ENCODE measurements at regions not wholly inside any gene's neighbourhood (a gene's known extent, or its start where the extent isn't known, plus 50 kb on each side); places are given as distances from the start of the nearest gene placed in this dataset.

DNA sequence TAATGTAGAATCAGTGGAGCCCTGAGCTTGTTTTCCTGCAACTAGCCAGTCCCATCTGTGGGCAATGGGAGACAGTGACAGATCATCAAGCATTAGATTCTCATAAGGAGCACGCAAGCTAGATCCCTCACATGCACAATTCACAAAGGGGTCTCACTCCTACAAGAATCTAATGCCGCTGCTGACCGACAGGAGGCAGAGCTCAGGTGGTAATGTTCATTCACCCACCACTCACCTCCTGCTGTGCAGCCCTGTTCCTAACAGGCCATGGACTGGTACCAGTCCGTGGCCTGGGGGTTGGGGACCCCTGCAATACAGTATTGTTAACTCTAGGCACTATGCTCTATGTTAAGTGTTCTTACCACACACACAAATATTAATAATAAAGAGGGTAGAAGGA is 362.8 kb downstream of the RBM26 start:
- no peak overlapping the region for H2AFZ ChIP-seq (ENCODE audit: low read depth, low read length)
- H4K20me1 ChIP-seq (ENCODE audit: insufficient read depth) = no peaks in the 10 kb centered on the region
- no peaks in the 10 kb centered on the region for H3K9me2 ChIP-seq (ENCODE audit: insufficient read depth, low read length)
- H3K79me2 ChIP-seq (replicated peaks; ENCODE audit: insufficient read depth, low read length) = no peaks in the 10 kb centered on the region
- no peaks in the 10 kb centered on the region for H3F3A ChIP-seq (ENCODE audit: insufficient read depth, low read length, poor library complexity, severe bottlenecking)
- no peaks in the 10 kb centered on the region for H3K9me3 ChIP-seq (ENCODE audit: low read length)
- H3K4me2 ChIP-seq (ENCODE audit: low read length) = no peak overlapping the region
- H3K9ac ChIP-seq (ENCODE audit: low read length) = no peak overlapping the region
- H3K4me3 ChIP-seq (ENCODE audit: low read length) = no peak overlapping the region
- TF ChIP-seq REST (IDR thresholded peaks at IDR 0.05; ENCODE audit: borderline replicate concordance) (no peak), RAD21 (conservative IDR thresholded peaks at IDR 0.05) (no peak), TAF1 (IDR thresholded peaks at IDR 0.05; ENCODE audit: low read depth) (no peak), EP300 (conservative IDR thresholded peaks at IDR 0.05; ENCODE audit: poor library complexity, severe bottlenecking) (no peak), POLR2AphosphoS5 (IDR thresholded peaks at IDR 0.05) (no peak), MXI1 (conservative IDR thresholded peaks at IDR 0.05; ENCODE audit: poor library complexity, severe bottlenecking) (no peak), EZH2 (IDR thresholded peaks at IDR 0.05; ENCODE audit: borderline replicate concordance, insufficient read depth, low read length, poor library complexity, severe bottlenecking) (no peak), SMC3 (conservative IDR thresholded peaks at IDR 0.05; ENCODE audit: poor library complexity) (no peak), CTCF (IDR thresholded peaks at IDR 0.05; ENCODE audit: poor library complexity, severe bottlenecking) (no peak)
- no peaks in the 10 kb centered on the region for H3K27me3 ChIP-seq (ENCODE audit: insufficient read depth, low read depth, low read length)
- no peak overlapping the region for H3K27ac ChIP-seq (ENCODE audit: low read length)
- no peaks in the 10 kb centered on the region for H3K36me3 ChIP-seq (ENCODE audit: insufficient read depth, low read length)

DNA sequence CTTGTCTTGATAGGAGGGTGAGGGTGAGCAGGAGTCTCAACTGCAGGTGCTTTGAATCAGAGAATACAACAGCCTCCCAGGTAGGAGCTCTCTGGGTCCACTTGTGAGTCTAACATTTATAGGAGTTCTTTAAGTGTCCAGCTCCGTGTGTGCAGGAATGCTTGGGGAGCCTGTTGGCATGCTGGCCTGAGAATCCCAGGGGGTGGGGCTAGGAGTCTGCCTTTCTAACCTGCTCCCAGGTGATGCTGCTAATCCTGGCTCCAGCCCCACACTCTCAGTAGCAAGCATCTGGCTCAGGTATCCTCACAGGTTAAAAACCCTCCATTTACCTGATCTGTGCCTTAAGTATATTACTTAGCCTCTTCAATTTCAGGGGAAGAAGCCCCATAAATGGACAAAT is 368.9 kb downstream of the RBM26 start:
- Histone ChIP-seq H3K79me2 (replicated peaks; ENCODE audit: insufficient read depth, low read length) (no peaks in the 10 kb centered on the region), H3K9ac (ENCODE audit: low read length) (no peak overlapping the region), H3K4me3 (ENCODE audit: low read length) (no peak overlapping the region), H3K9me2 (ENCODE audit: insufficient read depth, low read length) (no peaks in the 10 kb centered on the region), H3K36me3 (ENCODE audit: insufficient read depth, low read length) (no peaks in the 10 kb centered on the region), H3K9me3 (ENCODE audit: low read length) (no peaks in the 10 kb centered on the region), H3K27ac (ENCODE audit: low read length) (no peak overlapping the region), H3F3A (ENCODE audit: insufficient read depth, low read length, poor library complexity, severe bottlenecking) (no peaks in the 10 kb centered on the region), H3K4me2 (ENCODE audit: low read length) (no peak overlapping the region), H2AFZ (ENCODE audit: low read depth, low read length) (no peak overlapping the region), H4K20me1 (ENCODE audit: insufficient read depth) (no peaks in the 10 kb centered on the region), H3K27me3 (ENCODE audit: insufficient read depth, low read depth, low read length) (no peaks in the 10 kb centered on the region)
- TF ChIP-seq EZH2 (IDR thresholded peaks at IDR 0.05; ENCODE audit: borderline replicate concordance, insufficient read depth, low read length, poor library complexity, severe bottlenecking) = no peak
- TF ChIP-seq POLR2AphosphoS5 (IDR thresholded peaks at IDR 0.05) = no peak
- TF ChIP-seq MXI1 (conservative IDR thresholded peaks at IDR 0.05; ENCODE audit: poor library complexity, severe bottlenecking) = no peak
- TF ChIP-seq RAD21 (conservative IDR thresholded peaks at IDR 0.05) = no peak
- no peak for TF ChIP-seq TAF1 (IDR thresholded peaks at IDR 0.05; ENCODE audit: low read depth)
- TF ChIP-seq EP300 (conservative IDR thresholded peaks at IDR 0.05; ENCODE audit: poor library complexity, severe bottlenecking) = no peak
- TF ChIP-seq REST (IDR thresholded peaks at IDR 0.05; ENCODE audit: borderline replicate concordance) = no peak
